ENCODE measurements at regions not wholly inside any gene's neighbourhood (a gene's known extent, or its start where the extent isn't known, plus 50 kb on each side); places are given as distances from the start of the nearest gene placed in this dataset.

GRCh38 chr3:18121020-18121419 is 304.1 kb downstream of the SATB1 start:
- Histone ChIP-seq H3K9me3 (ENCODE audit: control extremely low read depth in 1 of 3, control insufficient read depth in 2 of 3, insufficient read depth in 1 of 3, low read length in 2 of 3) (no peaks in the 10 kb centered on the region), H4K20me1 (ENCODE audit: control insufficient read depth, insufficient read depth, low read length, poor library complexity, severe bottlenecking) (no peaks in the 10 kb centered on the region), H3K36me3 (replicated peaks in 1 of 2; ENCODE audit: control extremely low read depth in 1 of 2, control insufficient read depth in 1 of 2, extremely low read depth in 1 of 2, insufficient read depth in 2 of 2, low read length in 1 of 2) (no peaks in the 10 kb centered on the region), H3K4me1 (ENCODE audit: control insufficient read depth in 2 of 2, insufficient read depth in 2 of 2, low read length in 2 of 2) (peaks cover 3 to 4% of the 10 kb centered on the region in 2 donors), H3K9ac (ENCODE audit: low read length) (no peak overlapping the region), H3K79me2 (ENCODE audit: control insufficient read depth, insufficient read depth, low read length) (no peaks in the 10 kb centered on the region), H2AFZ (ENCODE audit: insufficient read depth, low read depth, low read length, poor library complexity, severe bottlenecking) (no peak overlapping the region), H3K4me3 (ENCODE audit: control extremely low read depth in 1 of 5, extremely low read depth in 1 of 5, insufficient read depth in 1 of 5, low read depth in 2 of 5, low read length in 4 of 5) (no peak overlapping the region), H3K27me3 (replicated peaks in 1 of 4; ENCODE audit: control extremely low read depth in 1 of 4, control insufficient read depth in 3 of 4, insufficient read depth in 4 of 4, low read length in 3 of 4) (no peaks in the 10 kb centered on the region), H3K4me2 (replicated peaks; ENCODE audit: low read depth, low read length, poor library complexity, severe bottlenecking) (no peak overlapping the region), H3K27ac (ENCODE audit: low read length in 2 of 2) (no peak overlapping the region)
- H3K4me3 Mint-ChIP-seq: no peak overlapping the region
- peaks cover 17% of the 10 kb centered on the region for H3K27me3 Mint-ChIP-seq
- intact Hi-C loops (cut with micrococcal nuclease): no loop called here
- TF ChIP-seq EZH2 (IDR thresholded peaks at IDR 0.05; ENCODE audit: borderline replicate concordance, insufficient read depth, low read depth, low read length, poor library complexity, severe bottlenecking) (no peak), CTCF (IDR thresholded peaks at IDR 0.05) (no peak)
- H3K4me1 Mint-ChIP-seq: peaks cover 3% of the 10 kb centered on the region
- no peaks in the 10 kb centered on the region for H3K9me3 Mint-ChIP-seq (ENCODE audit: insufficient read depth)
- ATAC-seq (ENCODE audit: low read depth): no peak
- CTCF ChIA-PET: no interaction called here
- no peak overlapping the region for H3K27ac Mint-ChIP-seq
- no CpG with 5 or more reads among the region's 2 CpGs for WGBS (ENCODE audit: insufficient coverage)
- POLR2A ChIA-PET: no interaction called here
- DNase-seq: no peak

GRCh38 chr3:18119866-18120265 is 305.3 kb downstream of the SATB1 start:
- ChIA-PET CTCF (no interaction called here), POLR2A (no interaction called here)
- Mint-ChIP-seq H3K4me1 (peaks cover 3% of the 10 kb centered on the region), H3K27ac (no peak overlapping the region), H3K4me3 (no peak overlapping the region), H3K9me3 (ENCODE audit: insufficient read depth) (no peaks in the 10 kb centered on the region), H3K27me3 (peaks cover 17% of the 10 kb centered on the region)
- intact Hi-C loops (cut with micrococcal nuclease): no loop called here
- Histone ChIP-seq H3K4me1 (ENCODE audit: control insufficient read depth in 2 of 2, insufficient read depth in 2 of 2, low read length in 2 of 2) (no peaks in the 10 kb centered on the region), H3K79me2 (ENCODE audit: control insufficient read depth, insufficient read depth, low read length) (no peaks in the 10 kb centered on the region), H3K9ac (ENCODE audit: low read length) (no peak overlapping the region), H3K4me3 (ENCODE audit: control extremely low read depth in 1 of 5, extremely low read depth in 1 of 5, insufficient read depth in 1 of 5, low read depth in 2 of 5, low read length in 4 of 5) (no peak overlapping the region), H2AFZ (ENCODE audit: insufficient read depth, low read depth, low read length, poor library complexity, severe bottlenecking) (no peak overlapping the region), H3K4me2 (replicated peaks; ENCODE audit: low read depth, low read length, poor library complexity, severe bottlenecking) (no peak overlapping the region), H3K27me3 (replicated peaks in 1 of 4; ENCODE audit: control extremely low read depth in 1 of 4, control insufficient read depth in 3 of 4, insufficient read depth in 4 of 4, low read length in 3 of 4) (no peaks in the 10 kb centered on the region), H4K20me1 (ENCODE audit: control insufficient read depth, insufficient read depth, low read length, poor library complexity, severe bottlenecking) (no peaks in the 10 kb centered on the region), H3K27ac (ENCODE audit: low read length in 2 of 2) (no peak overlapping the region), H3K36me3 (replicated peaks in 1 of 2; ENCODE audit: control extremely low read depth in 1 of 2, control insufficient read depth in 1 of 2, extremely low read depth in 1 of 2, insufficient read depth in 2 of 2, low read length in 1 of 2) (no peaks in the 10 kb centered on the region), H3K9me3 (ENCODE audit: control extremely low read depth in 1 of 3, control insufficient read depth in 2 of 3, insufficient read depth in 1 of 3, low read length in 2 of 3) (no peaks in the 10 kb centered on the region)
- TF ChIP-seq CTCF (IDR thresholded peaks at IDR 0.05) (no peak), EZH2 (IDR thresholded peaks at IDR 0.05; ENCODE audit: borderline replicate concordance, insufficient read depth, low read depth, low read length, poor library complexity, severe bottlenecking) (no peak)
- ATAC-seq (ENCODE audit: low read depth): no peak
- no peak for DNase-seq
- 96% methylated on average over 3 of the region's 5 CpGs for WGBS (ENCODE audit: insufficient coverage)

All from B cell (primary cell).